Prostate gland (tissue), 2 donors: ENCODE measurements at regions not wholly inside any gene's neighbourhood (a gene's known extent, or its start where the extent isn't known, plus 50 kb on each side); places are given as distances from the start of the nearest gene placed in this dataset.

Experiments used
- CTCF ChIP-seq, 4 experiments: fragments of 200-600 bp in 2 of 4; fragments of 450-650 bp in 2 of 4; sonication (generic) in 2 of 4; IDR thresholded peaks; 1 replicate in 3 of 4; 2 replicates in 1 of 4; pipeline ENCODE4 v1.5.1; 2016 to 2019; ENCODE audit warnings: antibody characterized with exemption in 4 of 4, mild to moderate bottlenecking in 2 of 4, moderate library complexity in 2 of 4
- POLR2A ChIP-seq: fragments of 450-650 bp; IDR thresholded peaks from one replicate; pipeline ENCODE4 v1.6.1; 2016; ENCODE audit warnings: antibody characterized with exemption, mild to moderate bottlenecking
- POLR2AphosphoS5 ChIP-seq: sonication (generic); formaldehyde crosslinking; IDR thresholded peaks from one replicate; pipeline ENCODE4 v1.6.1; 2017; ENCODE audit warnings: antibody characterized with exemption

GRCh38 chr12:24224401-24224800 is 274.9 kb upstream of the SOX5 start:
- TF ChIP-seq CTCF (IDR thresholded peaks at IDR 0.05) (no peak), POLR2AphosphoS5 (no peak), POLR2A (no peak)
